SKM-1 (cell line): ENCODE measurements at regions not wholly inside any gene's neighbourhood (a gene's known extent, or its start where the extent isn't known, plus 50 kb on each side); places are given as distances from the start of the nearest gene placed in this dataset.

ENCODE experiments used
- DNase-seq: peaks from one replicate; lab custom pipeline; 2025; ENCODE audit not compliant: unreplicated experiment; lab: John Stamatoyannopoulos, UW

- no peak for DNase-seq
Observed at GRCh38 chr6:156389296-156389695, 387.9 kb upstream of the ARID1B start.

GRCh38 chr6:156387472-156387871 is 389.7 kb upstream of the ARID1B start:
- no peak for DNase-seq

- DNase-seq: no peak
Observed at GRCh38 chr6:156383059-156383458, 394.1 kb upstream of the ARID1B start.

GRCh38 chr6:156379392-156380289 is 397.5 kb upstream of the ARID1B start:
- DNase-seq: no peak

GRCh38 chr6:156378853-156379252 is 398.3 kb upstream of the ARID1B start:
- DNase-seq: no peak

- no peak for DNase-seq
Observed at GRCh38 chr6:156376091-156376490, 401.1 kb upstream of the ARID1B start.

- DNase-seq: no peak
Observed at GRCh38 chr6:156359912-156360311, 417.3 kb upstream of the ARID1B start.

GRCh38 chr6:156352861-156353260 is 424.3 kb upstream of the ARID1B start:
- DNase-seq: no peak

- no peak for DNase-seq
Observed at GRCh38 chr6:156351346-156351966, 425.7 kb upstream of the ARID1B start.

- no peak for DNase-seq
Observed at GRCh38 chr6:156350337-156350736, 426.8 kb upstream of the ARID1B start.

- DNase-seq: no peak
Observed at GRCh38 chr6:156348849-156349248, 428.3 kb upstream of the ARID1B start.

- DNase-seq: no peak
Observed at GRCh38 chr6:156348424-156348823, 428.8 kb upstream of the ARID1B start.

GRCh38 chr6:156347656-156348055 is 429.5 kb upstream of the ARID1B start:
- no peak for DNase-seq

GRCh38 chr6:156347246-156347645 is 429.9 kb upstream of the ARID1B start:
- no peak for DNase-seq

- DNase-seq: no peak
Observed at GRCh38 chr6:156345700-156346099, 431.5 kb upstream of the ARID1B start.

- no peak for DNase-seq
Observed at GRCh38 chr6:156344491-156344890, 432.7 kb upstream of the ARID1B start.

- no peak for DNase-seq
Observed at GRCh38 chr6:156337801-156338200, 439.4 kb upstream of the ARID1B start.

GRCh38 chr6:156336733-156337132 is 440.4 kb upstream of the ARID1B start:
- no peak for DNase-seq

- DNase-seq: no peak
Observed at GRCh38 chr6:156336089-156336488, 441.1 kb upstream of the ARID1B start.

- no peak for DNase-seq
Observed at GRCh38 chr6:156334966-156335365, 442.2 kb upstream of the ARID1B start.

- no peak for DNase-seq
Observed at GRCh38 chr6:156319707-156320106, 457.5 kb upstream of the ARID1B start.

GRCh38 chr6:156316583-156317125 is 460.5 kb upstream of the ARID1B start:
- no peak for DNase-seq
